ENCODE measurements at regions not wholly inside any gene's neighbourhood (a gene's known extent, or its start where the extent isn't known, plus 50 kb on each side); places are given as distances from the start of the nearest gene placed in this dataset.

DNA sequence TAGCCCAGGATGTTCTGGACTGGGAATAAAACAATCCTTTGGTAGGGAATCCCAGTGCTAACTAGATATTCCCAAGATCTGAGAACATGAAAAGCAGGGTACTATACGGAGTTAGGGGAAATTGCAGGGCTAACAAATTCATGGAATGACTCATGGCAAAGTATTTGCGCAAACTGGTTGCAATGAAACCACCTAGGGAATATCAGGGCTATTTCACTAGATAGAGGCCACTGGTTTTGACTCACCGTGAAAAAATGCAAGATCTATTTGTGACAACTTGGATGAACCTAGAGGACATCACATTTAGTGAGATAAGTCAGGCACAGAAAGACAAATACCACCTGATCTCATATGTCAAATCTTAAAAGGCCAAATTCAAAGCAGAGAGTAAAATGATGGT, 233.3 kb downstream of the MBD2 start:
- TF ChIP-seq EP300 (IDR thresholded peaks at IDR 0.05) (no peak), POLR2A (IDR thresholded peaks at IDR 0.05) (no peak), POLR2AphosphoS5 (IDR thresholded peaks at IDR 0.05) (no peak)
- TF ChIP-seq, protein P1, sequence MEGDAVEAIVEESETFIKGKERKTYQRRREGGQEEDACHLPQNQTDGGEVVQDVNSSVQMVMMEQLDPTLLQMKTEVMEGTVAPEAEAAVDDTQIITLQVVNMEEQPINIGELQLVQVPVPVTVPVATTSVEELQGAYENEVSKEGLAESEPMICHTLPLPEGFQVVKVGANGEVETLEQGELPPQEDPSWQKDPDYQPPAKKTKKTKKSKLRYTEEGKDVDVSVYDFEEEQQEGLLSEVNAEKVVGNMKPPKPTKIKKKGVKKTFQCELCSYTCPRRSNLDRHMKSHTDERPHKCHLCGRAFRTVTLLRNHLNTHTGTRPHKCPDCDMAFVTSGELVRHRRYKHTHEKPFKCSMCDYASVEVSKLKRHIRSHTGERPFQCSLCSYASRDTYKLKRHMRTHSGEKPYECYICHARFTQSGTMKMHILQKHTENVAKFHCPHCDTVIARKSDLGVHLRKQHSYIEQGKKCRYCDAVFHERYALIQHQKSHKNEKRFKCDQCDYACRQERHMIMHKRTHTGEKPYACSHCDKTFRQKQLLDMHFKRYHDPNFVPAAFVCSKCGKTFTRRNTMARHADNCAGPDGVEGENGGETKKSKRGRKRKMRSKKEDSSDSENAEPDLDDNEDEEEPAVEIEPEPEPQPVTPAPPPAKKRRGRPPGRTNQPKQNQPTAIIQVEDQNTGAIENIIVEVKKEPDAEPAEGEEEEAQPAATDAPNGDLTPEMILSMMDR (IDR thresholded peaks at IDR 0.05) = no peak
- no peaks in the 10 kb centered on the region for H3K36me3 ChIP-seq
- no peak overlapping the region for H3K27ac ChIP-seq
- no peaks in the 10 kb centered on the region for H3K4me1 ChIP-seq
- no peaks in the 10 kb centered on the region for H3K9me3 ChIP-seq
- no peak overlapping the region for H3K4me3 ChIP-seq
- no peak for ATAC-seq
- no peaks in the 10 kb centered on the region for H3K27me3 ChIP-seq
- 79 to 90% methylated on average over 3 of the region's 3 CpGs for WGBS, 2 donors (ENCODE audit: low coverage in 1 of 2)

DNA sequence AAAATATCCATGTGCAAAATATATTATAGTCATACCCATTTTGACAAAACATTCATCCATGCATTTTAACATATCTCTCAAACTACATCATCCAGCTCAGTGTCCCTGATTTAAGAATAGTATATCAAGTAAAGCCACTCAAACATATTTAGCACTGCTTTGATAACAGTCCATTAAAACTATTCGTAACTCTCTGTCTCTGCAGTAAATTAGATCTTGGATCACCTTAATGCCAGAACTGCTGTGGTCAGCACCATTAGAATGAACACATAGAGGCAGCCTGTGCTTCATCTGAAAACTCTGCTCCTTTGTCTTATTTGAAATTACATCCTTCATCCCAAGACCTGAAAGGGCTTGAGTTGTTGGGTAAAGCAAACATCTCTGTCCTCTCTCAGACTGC, 234.0 kb downstream of the MBD2 start:
- ATAC-seq = no peak

DNA sequence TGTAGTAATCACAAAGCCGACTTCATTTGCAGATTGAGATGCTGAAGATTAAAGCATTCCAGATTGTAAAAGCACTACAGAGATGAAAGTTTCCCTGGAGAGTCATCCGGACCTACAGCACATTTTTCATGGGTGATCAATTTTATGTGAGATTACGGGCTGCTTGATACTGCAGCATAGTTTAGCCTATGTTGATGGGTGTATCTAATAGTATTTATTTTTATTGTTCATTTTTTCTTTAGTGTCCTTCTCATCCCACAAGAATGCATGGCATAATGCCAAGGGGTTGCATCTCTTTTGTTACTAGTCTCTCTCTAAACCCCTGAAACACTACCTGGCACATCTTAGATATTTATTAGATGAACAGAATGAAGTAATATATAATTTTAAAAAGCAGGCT, 240.4 kb downstream of the MBD2 start:
- Histone ChIP-seq H3K27ac (no peak overlapping the region), H3K4me1 (no peaks in the 10 kb centered on the region), H3K4me3 (no peak overlapping the region), H3K27me3 (no peaks in the 10 kb centered on the region), H3K36me3 (no peaks in the 10 kb centered on the region), H3K9me3 (peaks cover 0 to 8% (median 0%) of the 10 kb centered on the region in 3 donors)
- TF ChIP-seq EP300 (IDR thresholded peaks at IDR 0.05) = no peak
- no peak for TF ChIP-seq POLR2A (IDR thresholded peaks at IDR 0.05)
- TF ChIP-seq, protein P1 (IDR thresholded peaks at IDR 0.05) = no peak
- no peak for TF ChIP-seq POLR2AphosphoS5 (IDR thresholded peaks at IDR 0.05)
- ATAC-seq = no peak
- WGBS, 2 donors (ENCODE audit: low coverage in 1 of 2) = 84 to 87% methylated on average over 3 of the region's 3 CpGs

More for the DNA sequence above, 234.0 kb downstream of the MBD2 start:
- no peak for TF ChIP-seq POLR2A (IDR thresholded peaks at IDR 0.05)
- TF ChIP-seq EP300 (IDR thresholded peaks at IDR 0.05) = no peak
- TF ChIP-seq POLR2AphosphoS5 (IDR thresholded peaks at IDR 0.05) = no peak
- TF ChIP-seq, protein P1 (IDR thresholded peaks at IDR 0.05) = no peak
- 53 to 100% methylated on average over 1 of the region's 1 CpG for WGBS, 2 donors (ENCODE audit: low coverage in 1 of 2)
- Histone ChIP-seq H3K4me1 (no peaks in the 10 kb centered on the region), H3K9me3 (no peaks in the 10 kb centered on the region), H3K27me3 (no peaks in the 10 kb centered on the region), H3K4me3 (no peak overlapping the region), H3K27ac (no peak overlapping the region), H3K36me3 (no peaks in the 10 kb centered on the region)

GRCh38 chr18:53971331-53971730, 253.1 kb downstream of the MBD2 start:
- Histone ChIP-seq H3K4me1 (no peaks in the 10 kb centered on the region), H3K9me3 (peaks cover 0 to 29% (median 0%) of the 10 kb centered on the region in 3 donors), H3K27ac (no peak overlapping the region), H3K4me3 (no peak overlapping the region), H3K27me3 (no peaks in the 10 kb centered on the region), H3K36me3 (no peaks in the 10 kb centered on the region)
- TF ChIP-seq POLR2AphosphoS5 (IDR thresholded peaks at IDR 0.05) (no peak), EP300 (IDR thresholded peaks at IDR 0.05) (no peak), POLR2A (IDR thresholded peaks at IDR 0.05) (no peak)
- TF ChIP-seq, protein P1 (IDR thresholded peaks at IDR 0.05) = no peak
- WGBS, 2 donors (ENCODE audit: low coverage in 1 of 2) = no CpG with 5 or more reads among the region's 1 CpG
- ATAC-seq = no peak

DNA sequence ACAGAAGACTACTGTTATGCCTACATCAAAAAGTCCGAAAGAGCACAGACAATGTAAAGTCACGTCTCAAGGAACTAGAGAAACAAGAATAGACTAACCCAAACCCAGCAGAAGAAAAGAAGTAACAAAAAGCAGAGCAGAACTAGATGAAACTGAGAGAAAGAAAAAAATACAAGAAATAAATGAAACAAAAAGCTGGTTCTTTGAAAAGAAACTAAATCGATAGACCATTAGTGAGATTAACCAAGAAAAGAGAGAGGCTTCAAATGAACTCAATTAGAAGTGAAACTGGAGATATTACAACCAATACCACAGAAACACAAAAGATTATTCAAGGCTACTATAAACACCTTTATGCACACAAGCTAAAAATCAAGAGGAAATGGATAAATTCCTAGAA, 271.8 kb downstream of the MBD2 start:
- Histone ChIP-seq H3K4me1 (no peaks in the 10 kb centered on the region), H3K36me3 (no peaks in the 10 kb centered on the region), H3K27ac (no peak overlapping the region), H3K9me3 (no peaks in the 10 kb centered on the region), H3K27me3 (no peaks in the 10 kb centered on the region), H3K4me3 (no peak overlapping the region)
- 80 to 92% methylated on average over 3 of the region's 3 CpGs for WGBS, 2 donors (ENCODE audit: low coverage in 1 of 2)
- TF ChIP-seq EP300 (IDR thresholded peaks at IDR 0.05) (no peak), POLR2AphosphoS5 (IDR thresholded peaks at IDR 0.05) (no peak), POLR2A (IDR thresholded peaks at IDR 0.05) (no peak)
- TF ChIP-seq, protein P1 (IDR thresholded peaks at IDR 0.05) = no peak
- ATAC-seq = no peak
